B cell (primary cell): ENCODE measurements at regions not wholly inside any gene's neighbourhood (a gene's known extent, or its start where the extent isn't known, plus 50 kb on each side); places are given as distances from the start of the nearest gene placed in this dataset.

Experiments used
- ATAC-seq: fragments of 200-7000 bp; cut with Tn5 transposase; one replicate; pipeline ENCODE4 v1.10.0; 2021; ENCODE audit warnings: low read depth, mild to moderate bottlenecking, moderate number of reproducible peaks, moderate library complexity
- CTCF ChIA-PET: fragments of 350-600 bp; sonication (Branson Sonifier 250); formaldehyde crosslinking; loops from one replicate; lab custom pipeline; 2021; ENCODE audit warnings: antibody characterized with exemption, inconsistent platforms; lab: Charles Lee
- POLR2A ChIA-PET: fragments of 350-600 bp; sonication (Branson Sonifier 250); formaldehyde crosslinking; loops from one replicate; lab custom pipeline; 2021; ENCODE audit warnings: antibody characterized with exemption; lab: Charles Lee
- DNase-seq: peaks from one replicate; pipeline ENCODE4 v3.0.0; 2013
- H2AFZ ChIP-seq: 2 replicates; pipeline ENCODE4 v1.6.1; 2012; ENCODE audit warnings: mild to moderate bottlenecking, low read depth, low read length; ENCODE audit not compliant: insufficient read depth, poor library complexity, severe bottlenecking
- H3K27ac ChIP-seq, 2 donors: 1 replicate in 1 of 2; 2 replicates in 1 of 2; pipeline ENCODE4 v1.5.1; 2012 to 2013; ENCODE audit warnings: low read length in 2 of 2, mild to moderate bottlenecking in 2 of 2, moderate library complexity in 1 of 2
- H3K27me3 ChIP-seq, 4 experiments: fragments of 200-600 bp in 1 of 4; sonication (generic) in 1 of 4; replicated peaks in 1 of 4; 1 replicate in 2 of 4; 2 replicates in 2 of 4; pipeline versions ENCODE4 v1.6.1 to v1.7.0; 2013 to 2016; ENCODE audit warnings: low read length in 3 of 4, mild to moderate bottlenecking in 2 of 4, mixed read lengths in 1 of 4, moderate library complexity in 1 of 4; ENCODE audit not compliant: insufficient read depth in 4 of 4, control insufficient read depth in 3 of 4; ENCODE audit errors: control extremely low read depth in 1 of 4
- H3K36me3 ChIP-seq, 2 experiments: replicated peaks in 1 of 2; 1 replicate in 1 of 2; 2 replicates in 1 of 2; pipeline versions ENCODE4 v1.6.1 to v1.7.1; 2013; ENCODE audit warnings: low read length in 1 of 2; ENCODE audit not compliant: insufficient read depth in 2 of 2, control insufficient read depth in 1 of 2; ENCODE audit errors: control extremely low read depth in 1 of 2, extremely low read depth in 1 of 2
- H3K4me1 ChIP-seq, 2 donors: fragments of 200-600 bp in 1 of 2; sonication (generic) in 1 of 2; 1 replicate in 1 of 2; 2 replicates in 1 of 2; pipeline versions ENCODE4 v1.5.1 to v1.6.1; 2013 to 2017; ENCODE audit warnings: low read length in 2 of 2; ENCODE audit not compliant: control insufficient read depth in 2 of 2, insufficient read depth in 2 of 2
- H3K4me2 ChIP-seq: replicated peaks from 2 replicates; pipeline ENCODE3; 2012; ENCODE audit warnings: mild to moderate bottlenecking, low read depth, low read length; ENCODE audit not compliant: poor library complexity, severe bottlenecking
- H3K4me3 ChIP-seq, 5 experiments: fragments of 200-600 bp in 1 of 5; sonication (generic) in 1 of 5; 1 replicate in 3 of 5; 2 replicates in 2 of 5; pipeline versions ENCODE4 v1.5.1 to v1.7.0; 2011 to 2016; ENCODE audit warnings: low read length in 4 of 5, mild to moderate bottlenecking in 4 of 5, low read depth in 2 of 5, control low read depth in 1 of 5, moderate library complexity in 1 of 5; ENCODE audit not compliant: insufficient read depth in 1 of 5; ENCODE audit errors: control extremely low read depth in 1 of 5, extremely low read depth in 1 of 5
- H3K79me2 ChIP-seq: fragments of 200-600 bp; sonication (generic); one replicate; pipeline ENCODE4 v1.6.0; 2016; ENCODE audit warnings: low read length; ENCODE audit not compliant: control insufficient read depth, insufficient read depth
- H3K9ac ChIP-seq: fragments of 200-600 bp; sonication (generic); 2 replicates; pipeline ENCODE4 v1.6.1; 2017; ENCODE audit warnings: mild to moderate bottlenecking, low read length, moderate library complexity
- H3K9me3 ChIP-seq, 3 donors: one replicate each; pipeline versions ENCODE4 v1.6.1 to v1.7.1; 2013; ENCODE audit warnings: low read length in 2 of 3; ENCODE audit not compliant: control insufficient read depth in 2 of 3, insufficient read depth in 1 of 3; ENCODE audit errors: control extremely low read depth in 1 of 3
- H4K20me1 ChIP-seq: 2 replicates; pipeline ENCODE4 v1.6.0; 2012; ENCODE audit warnings: mild to moderate bottlenecking, low read length; ENCODE audit not compliant: insufficient read depth, control insufficient read depth, poor library complexity, severe bottlenecking
- H3K27ac Mint-ChIP-seq: one replicate; pipeline ENCODE4 v1.8.0; 2021; ENCODE audit warnings: mixed read lengths
- H3K27me3 Mint-ChIP-seq: one replicate; pipeline ENCODE4 v1.8.0; 2021; ENCODE audit warnings: mixed read lengths
- H3K4me1 Mint-ChIP-seq: one replicate; pipeline ENCODE4 v1.8.0; 2021; ENCODE audit warnings: mixed read lengths
- H3K4me3 Mint-ChIP-seq: one replicate; pipeline ENCODE4 v1.8.0; 2021; ENCODE audit warnings: mixed read lengths
- H3K9me3 Mint-ChIP-seq: one replicate; pipeline ENCODE4 v1.8.0; 2022; ENCODE audit warnings: mixed read lengths; ENCODE audit not compliant: insufficient read depth
- CTCF ChIP-seq: fragments of 200-600 bp; IDR thresholded peaks from one replicate; pipeline ENCODE4 v1.8.0; 2022; ENCODE audit warnings: antibody characterized with exemption, mild to moderate bottlenecking
- EZH2 ChIP-seq: IDR thresholded peaks from 2 replicates; pipeline ENCODE4 v1.6.1; 2012; ENCODE audit warnings: borderline replicate concordance, low read depth, mild to moderate bottlenecking, moderate library complexity, low read length; ENCODE audit not compliant: insufficient read depth, poor library complexity, severe bottlenecking
- WGBS: methylation state at CpG from one replicate; pipeline ENCODE4 v1.1.5; 2013; ENCODE audit warnings: missing lambda C conversion rate; ENCODE audit not compliant: insufficient coverage; 5-methylcytosine and 5-hydroxymethylcytosine counted together
- intact Hi-C: fragments of 100-400 bp; cut with micrococcal nuclease; formaldehyde crosslinking; loops from one replicate; pipeline ENCODE4 v1.10.0; 2022

- Histone ChIP-seq H3K4me2 (no peak overlapping the region), H2AFZ (no peak overlapping the region), H3K9ac (no peak overlapping the region), H3K4me1 (no peaks in the 10 kb centered on the region), H3K27ac (no peak overlapping the region), H3K27me3 (no peaks in the 10 kb centered on the region), H3K79me2 (no peaks in the 10 kb centered on the region), H3K36me3 (no peaks in the 10 kb centered on the region), H3K9me3 (no peaks in the 10 kb centered on the region), H3K4me3 (no peak overlapping the region), H4K20me1 (no peaks in the 10 kb centered on the region)
- CTCF ChIA-PET: no interaction called here
- H3K4me3 Mint-ChIP-seq: no peak overlapping the region
- POLR2A ChIA-PET: no interaction called here
- no CpG with 5 or more reads among the region's 10 CpGs for WGBS
- H3K9me3 Mint-ChIP-seq: no peaks in the 10 kb centered on the region
- ATAC-seq: no peak
- TF ChIP-seq EZH2 (no peak), CTCF (no peak)
- no peak for DNase-seq
- no peak overlapping the region for H3K27ac Mint-ChIP-seq
- no peaks in the 10 kb centered on the region for H3K27me3 Mint-ChIP-seq
- intact Hi-C loops: no loop called here
- no peaks in the 10 kb centered on the region for H3K4me1 Mint-ChIP-seq
Observed at GRCh38 chr4:30901461-30902451, 181.6 kb downstream of the PCDH7 start.

- no peak overlapping the region for H3K4me2 ChIP-seq
- DNase-seq: no peak
- TF ChIP-seq EZH2 (no peak), CTCF (no peak)
- no peak overlapping the region for H2AFZ ChIP-seq
- H3K4me3 ChIP-seq: no peak overlapping the region
- H3K27ac ChIP-seq: no peak overlapping the region
- CTCF ChIA-PET: no interaction called here
- H3K27me3 Mint-ChIP-seq: no peaks in the 10 kb centered on the region
- H3K79me2 ChIP-seq: no peaks in the 10 kb centered on the region
- H4K20me1 ChIP-seq: no peaks in the 10 kb centered on the region
- H3K4me1 ChIP-seq: no peaks in the 10 kb centered on the region
- H3K9ac ChIP-seq: no peak overlapping the region
- H3K4me1 Mint-ChIP-seq: no peaks in the 10 kb centered on the region
- H3K27me3 ChIP-seq: no peaks in the 10 kb centered on the region
- H3K4me3 Mint-ChIP-seq: no peak overlapping the region
- POLR2A ChIA-PET: no interaction called here
- no peak for ATAC-seq
- intact Hi-C loops: no loop called here
- no peaks in the 10 kb centered on the region for H3K9me3 Mint-ChIP-seq
- no peaks in the 10 kb centered on the region for H3K9me3 ChIP-seq
- H3K27ac Mint-ChIP-seq: no peak overlapping the region
- H3K36me3 ChIP-seq: no peaks in the 10 kb centered on the region
Observed at GRCh38 chr4:30903502-30904214, 183.5 kb downstream of the PCDH7 start.
